ENCODE measurements at regions not wholly inside any gene's neighbourhood (a gene's known extent, or its start where the extent isn't known, plus 50 kb on each side); places are given as distances from the start of the nearest gene placed in this dataset.
"Not testable (repeated sequence)": the region's sequence is repeated elsewhere in the genome, so short reads cannot be mapped to it uniquely, and the experiment has no call there.

GRCh38 chr4:123603165-123603564, 206.6 kb downstream of the SPRY1 start:
- H3K4me1 Mint-ChIP-seq: peaks cover 41 to 61% (median 48%) of the 10 kb centered on the region in 3 donors
- no peaks in the 10 kb centered on the region for H3K36me3 ChIP-seq (ENCODE audit: insufficient read depth, low read length)
- H3K36me3 Mint-ChIP-seq: no peaks in the 10 kb centered on the region
- no peaks in the 10 kb centered on the region for H3K9me3 Mint-ChIP-seq
- H3K27ac ChIP-seq (ENCODE audit: low read depth, low read length): no peak overlapping the region
- DNase-seq: peak in 1 of 5 donors; percentile 10
- no peak overlapping the region for H3K4me3 ChIP-seq (ENCODE audit: low read length)
- H3K4me1 ChIP-seq (ENCODE audit: insufficient read depth, low read length): peaks cover 17% of the 10 kb centered on the region
- H3K27ac Mint-ChIP-seq: peak overlapping the region in 2 of 8 donors; percentile 33 to 43
- ChIA-PET POLR2A (no interaction called here), CTCF (no interaction called here)
- no peaks in the 10 kb centered on the region for H3K9me3 ChIP-seq (ENCODE audit: low read length)
- H3K4me3 Mint-ChIP-seq: no peak overlapping the region
- no peaks in the 10 kb centered on the region for H3K27me3 ChIP-seq (ENCODE audit: insufficient read depth, low read length, poor library complexity, severe bottlenecking)
- H3K27me3 Mint-ChIP-seq: no peaks in the 10 kb centered on the region

- H3K27me3 Mint-ChIP-seq: not testable (repeated sequence)
Measured at GRCh38 chr4:123605797-123606196, 209.2 kb downstream of the SPRY1 start.

GRCh38 chr4:123606336-123606735, 209.7 kb downstream of the SPRY1 start:
- no peaks in the 10 kb centered on the region for H3K27me3 ChIP-seq (ENCODE audit: insufficient read depth, low read length, poor library complexity, severe bottlenecking)
- no peaks in the 10 kb centered on the region for H3K36me3 Mint-ChIP-seq
- H3K27me3 Mint-ChIP-seq: no peaks in the 10 kb centered on the region
- no peak for DNase-seq
- H3K27ac Mint-ChIP-seq: peak overlapping the region in 4 of 8 donors; percentile 3 to 88 (median 34)
- no peak overlapping the region for H3K4me3 ChIP-seq (ENCODE audit: low read length)
- no peaks in the 10 kb centered on the region for H3K9me3 Mint-ChIP-seq
- no peaks in the 10 kb centered on the region for H3K4me1 ChIP-seq (ENCODE audit: insufficient read depth, low read length)
- H3K4me1 Mint-ChIP-seq: peaks cover 19 to 39% (median 19%) of the 10 kb centered on the region in 3 donors
- H3K4me3 Mint-ChIP-seq: peak overlapping the region in 1 of 7 donors; percentile 36
- ChIA-PET CTCF (no interaction called here), POLR2A (no interaction called here)
- no peak overlapping the region for H3K27ac ChIP-seq (ENCODE audit: low read depth, low read length)
- no peaks in the 10 kb centered on the region for H3K36me3 ChIP-seq (ENCODE audit: insufficient read depth, low read length)
- H3K9me3 ChIP-seq (ENCODE audit: low read length): no peaks in the 10 kb centered on the region

More at GRCh38 chr4:123605797-123606196, 209.2 kb downstream of the SPRY1 start:
- POLR2A ChIA-PET; H3K4me3 Mint-ChIP-seq; H3K36me3 Mint-ChIP-seq; DNase-seq; H3K9me3 ChIP-seq (ENCODE audit: low read length); H3K27me3 ChIP-seq (ENCODE audit: insufficient read depth, low read length, poor library complexity, severe bottlenecking); H3K4me1 ChIP-seq (ENCODE audit: insufficient read depth, low read length); H3K4me3 ChIP-seq (ENCODE audit: low read length); H3K9me3 Mint-ChIP-seq; H3K27ac ChIP-seq (ENCODE audit: low read depth, low read length); CTCF ChIA-PET; H3K36me3 ChIP-seq (ENCODE audit: insufficient read depth, low read length): not testable (repeated sequence)
- Mint-ChIP-seq H3K4me1 (peaks cover 24 to 44% (median 24%) of the 10 kb centered on the region in 3 donors), H3K27ac (peak overlapping the region in 1 of 8 donors; percentile 88)

GRCh38 chr4:123606946-123607542, 210.4 kb downstream of the SPRY1 start:
- Mint-ChIP-seq H3K9me3 (no peaks in the 10 kb centered on the region), H3K27me3 (no peaks in the 10 kb centered on the region), H3K27ac (peak overlapping the region; percentile 1 to 90 (median 22)), H3K36me3 (no peaks in the 10 kb centered on the region), H3K4me1 (peaks cover 17 to 35% (median 18%) of the 10 kb centered on the region in 3 donors), H3K4me3 (peak overlapping the region in 4 of 7 donors; percentile 6 to 21 (median 13))
- DNase-seq: peak in 1 of 5 donors; percentile 8
- Histone ChIP-seq H3K4me3 (ENCODE audit: low read length) (no peak overlapping the region), H3K27ac (ENCODE audit: low read depth, low read length) (no peak overlapping the region), H3K9me3 (ENCODE audit: low read length) (no peaks in the 10 kb centered on the region), H3K4me1 (ENCODE audit: insufficient read depth, low read length) (no peaks in the 10 kb centered on the region), H3K36me3 (ENCODE audit: insufficient read depth, low read length) (no peaks in the 10 kb centered on the region), H3K27me3 (ENCODE audit: insufficient read depth, low read length, poor library complexity, severe bottlenecking) (no peaks in the 10 kb centered on the region)
- ChIA-PET CTCF (no interaction called here), POLR2A (no interaction called here)

- H3K4me3 ChIP-seq (ENCODE audit: low read length): no peak overlapping the region
- H3K4me1 Mint-ChIP-seq: peaks cover 16 to 19% (median 17%) of the 10 kb centered on the region in 3 donors
- H3K27ac ChIP-seq (ENCODE audit: low read depth, low read length): no peak overlapping the region
- H3K36me3 ChIP-seq (ENCODE audit: insufficient read depth, low read length): no peaks in the 10 kb centered on the region
- H3K27me3 ChIP-seq (ENCODE audit: insufficient read depth, low read length, poor library complexity, severe bottlenecking): no peaks in the 10 kb centered on the region
- POLR2A ChIA-PET: no interaction called here
- no peaks in the 10 kb centered on the region for H3K4me1 ChIP-seq (ENCODE audit: insufficient read depth, low read length)
- no peak overlapping the region for H3K4me3 Mint-ChIP-seq
- no peaks in the 10 kb centered on the region for H3K9me3 Mint-ChIP-seq
- no peak for DNase-seq
- H3K9me3 ChIP-seq (ENCODE audit: low read length): no peaks in the 10 kb centered on the region
- no peaks in the 10 kb centered on the region for H3K36me3 Mint-ChIP-seq
- no peak overlapping the region for H3K27ac Mint-ChIP-seq
- no peaks in the 10 kb centered on the region for H3K27me3 Mint-ChIP-seq
- CTCF ChIA-PET: no interaction called here
Measured at GRCh38 chr4:123609829-123610228, 213.2 kb downstream of the SPRY1 start.

- Mint-ChIP-seq H3K9me3 (no peaks in the 10 kb centered on the region), H3K4me1 (peaks cover 18 to 22% (median 19%) of the 10 kb centered on the region in 3 donors), H3K4me3 (no peak overlapping the region), H3K27ac (no peak overlapping the region), H3K36me3 (no peaks in the 10 kb centered on the region), H3K27me3 (no peaks in the 10 kb centered on the region)
- H3K9me3 ChIP-seq (ENCODE audit: low read length): no peaks in the 10 kb centered on the region
- POLR2A ChIA-PET: no interaction called here
- H3K4me1 ChIP-seq (ENCODE audit: insufficient read depth, low read length): peaks cover 13% of the 10 kb centered on the region
- H3K36me3 ChIP-seq (ENCODE audit: insufficient read depth, low read length): no peaks in the 10 kb centered on the region
- no peak for DNase-seq
- H3K4me3 ChIP-seq (ENCODE audit: low read length): no peak overlapping the region
- H3K27me3 ChIP-seq (ENCODE audit: insufficient read depth, low read length, poor library complexity, severe bottlenecking): no peaks in the 10 kb centered on the region
- CTCF ChIA-PET: no interaction called here
- H3K27ac ChIP-seq (ENCODE audit: low read depth, low read length): no peak overlapping the region
Measured at GRCh38 chr4:123613586-123614344, 217.2 kb downstream of the SPRY1 start.

- Histone ChIP-seq H3K36me3 (ENCODE audit: insufficient read depth, low read length) (no peaks in the 10 kb centered on the region), H3K4me3 (ENCODE audit: low read length) (no peak overlapping the region), H3K27me3 (ENCODE audit: insufficient read depth, low read length, poor library complexity, severe bottlenecking) (no peaks in the 10 kb centered on the region), H3K4me1 (ENCODE audit: insufficient read depth, low read length) (peaks cover 13% of the 10 kb centered on the region), H3K9me3 (ENCODE audit: low read length) (no peaks in the 10 kb centered on the region), H3K27ac (ENCODE audit: low read depth, low read length) (no peak overlapping the region)
- Mint-ChIP-seq H3K27me3 (no peaks in the 10 kb centered on the region), H3K4me1 (peaks cover 18 to 24% (median 22%) of the 10 kb centered on the region in 3 donors), H3K4me3 (no peak overlapping the region), H3K27ac (no peak overlapping the region), H3K9me3 (no peaks in the 10 kb centered on the region), H3K36me3 (no peaks in the 10 kb centered on the region)
- POLR2A ChIA-PET: no interaction called here
- CTCF ChIA-PET: no interaction called here
- no peak for DNase-seq
Measured at GRCh38 chr4:123615901-123616300, 219.3 kb downstream of the SPRY1 start.

GRCh38 chr4:123616951-123617461, 220.4 kb downstream of the SPRY1 start:
- H3K27me3 ChIP-seq (ENCODE audit: insufficient read depth, low read length, poor library complexity, severe bottlenecking): no peaks in the 10 kb centered on the region
- no peaks in the 10 kb centered on the region for H3K27me3 Mint-ChIP-seq
- H3K4me3 Mint-ChIP-seq: peak overlapping the region in 6 of 7 donors; percentile 0 to 62 (median 43)
- ChIA-PET POLR2A (no interaction called here), CTCF (interaction anchor here (1.0 kb wide), 1 partner anchor 56 kb away, joined by 3 read pairs; no protein-coding TSS in a partner anchor)
- H3K27ac ChIP-seq (ENCODE audit: low read depth, low read length): no peak overlapping the region
- H3K4me1 Mint-ChIP-seq: peaks cover 19 to 31% (median 22%) of the 10 kb centered on the region in 3 donors
- H3K36me3 ChIP-seq (ENCODE audit: insufficient read depth, low read length): no peaks in the 10 kb centered on the region
- no peak overlapping the region for H3K4me3 ChIP-seq (ENCODE audit: low read length)
- H3K36me3 Mint-ChIP-seq: no peaks in the 10 kb centered on the region
- H3K9me3 ChIP-seq (ENCODE audit: low read length): no peaks in the 10 kb centered on the region
- H3K4me1 ChIP-seq (ENCODE audit: insufficient read depth, low read length): peaks cover 13% of the 10 kb centered on the region
- peak; percentile 27 to 81 (median 74) for DNase-seq
- peak overlapping the region; percentile 74 to 97 (median 91) for H3K27ac Mint-ChIP-seq
- no peaks in the 10 kb centered on the region for H3K9me3 Mint-ChIP-seq
